ENCODE measurements at regions not wholly inside any gene's neighbourhood (a gene's known extent, or its start where the extent isn't known, plus 50 kb on each side); places are given as distances from the start of the nearest gene placed in this dataset.
"Not testable (repeated sequence)": the region's sequence is repeated elsewhere in the genome, so short reads cannot be mapped to it uniquely, and the experiment has no call there.

DNA sequence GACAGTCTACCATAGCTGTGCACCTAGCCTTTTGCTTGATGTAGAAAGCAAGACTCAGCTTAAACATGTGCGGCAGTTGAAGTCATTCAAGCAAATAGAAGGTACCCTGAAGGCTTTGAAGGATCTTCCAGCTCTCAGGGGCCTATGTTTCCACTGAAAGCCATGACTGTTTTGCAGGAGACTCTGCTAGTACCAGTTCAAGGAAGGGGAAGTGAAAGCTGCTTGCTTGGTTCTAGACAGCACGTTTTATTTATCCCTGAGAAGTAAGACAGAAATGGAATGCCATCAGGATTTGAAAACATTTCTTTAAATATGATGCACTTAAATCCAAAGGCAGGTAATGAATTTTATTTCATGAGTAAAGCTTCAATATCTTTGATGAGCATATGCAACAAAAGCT is 311.4 kb downstream of the PDCD6IP start:
- DNase-seq (ENCODE audit: low spot score) = no peak

GRCh38 chr3:34111361-34111760 is 312.9 kb downstream of the PDCD6IP start:
- DNase-seq (ENCODE audit: low spot score) = no peak

DNA sequence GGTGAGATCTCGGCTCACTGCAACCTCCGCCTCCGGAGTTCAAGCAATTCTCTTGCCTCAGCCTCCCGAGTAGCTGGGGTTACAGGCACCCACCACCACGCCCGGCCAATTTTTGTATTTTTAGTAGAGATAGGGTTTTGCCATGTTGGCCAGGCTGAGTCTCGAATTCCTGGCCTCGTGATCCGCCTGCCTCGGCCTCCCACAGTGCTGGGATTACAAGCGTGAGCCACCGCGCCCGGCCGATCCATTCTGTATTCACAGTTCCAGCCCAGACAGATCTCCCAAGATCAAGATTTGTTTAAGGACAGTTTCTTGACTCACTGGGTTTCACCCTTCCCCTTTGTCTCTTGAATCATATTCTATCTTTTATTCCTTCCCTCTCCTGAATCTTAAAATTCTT is 313.8 kb downstream of the PDCD6IP start:
- not testable (repeated sequence) for DNase-seq (ENCODE audit: low spot score)

DNA sequence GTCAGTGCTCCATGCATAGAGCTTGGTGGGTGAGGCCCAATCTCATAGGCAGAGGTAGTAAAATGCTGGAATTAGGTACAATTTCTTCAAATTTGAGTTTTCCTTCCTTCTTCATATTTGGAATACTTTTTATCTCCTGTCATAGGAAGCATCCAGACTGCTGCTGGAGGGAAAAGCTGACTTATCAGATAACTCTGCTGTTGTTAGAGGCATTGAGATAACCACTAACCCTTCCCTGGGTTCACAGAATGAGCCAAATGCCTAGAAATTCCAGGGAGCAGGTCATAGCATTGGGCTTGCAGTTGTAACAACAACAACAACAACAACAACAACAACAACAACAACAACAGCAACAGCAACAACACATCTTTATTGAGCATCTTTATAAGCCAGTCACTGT is 332.7 kb downstream of the PDCD6IP start:
- no peak for DNase-seq (ENCODE audit: low spot score)

DNA sequence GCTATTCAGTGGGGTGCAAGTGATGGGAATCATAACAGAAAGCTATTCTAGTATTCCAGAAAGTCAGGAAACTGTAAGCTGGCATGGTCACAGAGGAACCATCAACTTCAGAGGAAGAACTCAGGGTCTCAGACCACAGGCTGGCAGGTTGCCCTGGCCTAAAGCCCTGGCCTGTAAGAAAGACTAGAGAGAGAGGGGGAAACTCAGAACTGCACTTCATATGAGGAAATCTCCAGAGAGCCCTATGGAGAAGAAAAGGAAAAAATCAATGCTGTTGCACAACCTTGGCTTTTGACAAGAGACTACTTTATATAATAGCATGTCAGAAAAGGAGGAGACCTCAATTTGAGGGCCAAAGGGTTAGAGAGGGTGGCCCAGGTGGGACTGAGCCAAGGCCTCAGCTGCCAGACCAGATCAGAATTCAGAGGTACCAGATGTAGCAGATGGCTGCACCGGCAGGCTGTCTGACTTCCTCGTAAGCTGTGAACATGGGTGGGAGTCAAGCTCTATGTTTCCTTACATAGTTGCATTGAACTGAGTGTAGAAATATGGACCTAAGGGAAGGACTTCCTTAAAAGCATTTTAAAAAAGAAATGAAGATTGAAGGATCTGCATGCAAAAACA is 333.8 kb downstream of the PDCD6IP start:
- DNase-seq (ENCODE audit: low spot score) = no peak

GRCh38 chr3:34139566-34139965 is 341.1 kb downstream of the PDCD6IP start:
- no peak for DNase-seq (ENCODE audit: low spot score)

DNA sequence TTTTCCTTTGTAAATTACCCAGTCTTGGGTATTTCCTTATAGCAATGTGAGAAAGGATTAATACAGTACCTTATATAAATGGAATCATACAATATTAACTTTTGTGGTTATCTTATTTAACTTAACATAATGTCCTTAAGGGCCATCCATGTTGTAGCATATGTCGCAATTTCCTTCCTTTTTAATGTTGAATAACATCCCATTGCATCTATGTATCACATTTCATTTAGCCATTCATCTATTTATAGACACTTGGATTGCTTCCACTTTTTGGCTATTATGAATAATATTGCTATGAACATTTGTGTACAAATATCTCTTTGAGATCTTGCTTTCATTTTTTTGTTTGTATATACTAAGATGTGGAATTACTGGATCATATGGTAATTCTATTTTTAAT is 342.2 kb downstream of the PDCD6IP start:
- no peak for DNase-seq (ENCODE audit: low spot score)

GRCh38 chr3:34141841-34142337 is 343.5 kb downstream of the PDCD6IP start:
- no peak for DNase-seq (ENCODE audit: low spot score)

GRCh38 chr3:34145796-34146195 is 347.4 kb downstream of the PDCD6IP start:
- no peak for DNase-seq (ENCODE audit: low spot score)

DNA sequence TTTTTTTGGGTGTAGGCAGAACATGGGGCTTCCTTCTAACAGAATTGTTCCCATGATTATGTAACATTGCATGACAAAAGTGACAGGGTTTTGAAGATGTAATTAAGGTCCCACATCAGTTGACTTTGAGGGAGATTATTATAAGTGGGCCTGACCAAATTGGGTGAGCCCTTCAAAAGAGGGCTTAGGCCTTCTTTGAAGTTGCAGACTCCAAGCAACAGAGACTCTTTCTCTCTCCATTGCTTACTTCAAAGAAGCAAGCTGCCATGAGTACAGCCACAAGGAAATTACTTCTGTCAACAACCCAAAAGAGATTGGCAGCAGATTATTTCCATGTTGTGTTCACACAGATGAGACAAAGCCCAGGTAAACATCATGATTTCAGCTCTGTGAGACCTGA is 348.2 kb downstream of the PDCD6IP start:
- no peak for DNase-seq (ENCODE audit: low spot score)

DNA sequence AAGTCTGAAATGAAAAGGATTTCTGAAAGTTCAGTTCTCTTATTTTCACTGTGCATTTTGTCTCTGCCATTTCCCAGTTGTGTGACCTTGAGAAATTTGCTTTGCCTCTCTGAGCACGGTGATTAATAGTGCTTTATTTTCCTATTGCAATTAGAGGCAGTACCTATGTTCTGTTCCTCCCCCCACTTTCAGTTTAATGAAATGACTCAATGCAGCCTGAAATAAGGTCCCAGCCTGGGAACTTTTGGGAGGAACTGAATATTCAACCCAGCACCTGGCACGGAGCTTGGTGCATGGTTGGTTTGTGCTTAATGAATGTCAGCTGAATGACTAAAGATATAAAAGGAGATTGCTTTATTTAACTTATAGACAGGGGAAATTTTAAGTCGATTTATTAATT is 352.6 kb downstream of the PDCD6IP start:
- no peak for DNase-seq (ENCODE audit: low spot score)

- no peak for DNase-seq (ENCODE audit: low spot score)
Observed at GRCh38 chr3:34152656-34153055, 354.2 kb downstream of the PDCD6IP start.

GRCh38 chr3:34155108-34155507 is 356.7 kb downstream of the PDCD6IP start:
- DNase-seq (ENCODE audit: low spot score) = no peak

- DNase-seq (ENCODE audit: low spot score) = no peak
Observed at GRCh38 chr3:34155666-34156065, 357.2 kb downstream of the PDCD6IP start.

DNA sequence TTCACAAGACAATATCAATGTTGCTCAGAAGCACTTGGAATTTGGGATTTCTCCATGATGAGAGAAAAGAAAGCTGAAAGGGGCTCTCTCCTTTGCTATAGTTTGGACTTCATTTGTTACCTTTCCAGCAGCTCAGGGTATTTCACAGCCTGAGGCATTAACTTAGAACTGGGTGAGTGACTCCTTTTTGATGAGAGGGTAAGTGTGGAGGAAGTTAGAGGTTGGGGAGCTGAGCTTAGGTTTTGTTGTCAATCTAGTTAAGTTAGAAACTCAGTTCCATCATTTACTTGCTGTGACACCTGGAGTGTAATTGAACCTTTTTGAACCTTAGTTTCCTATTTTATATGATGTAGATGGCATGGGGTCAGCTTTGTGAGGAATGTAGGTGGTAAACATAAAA is 359.1 kb downstream of the PDCD6IP start:
- no peak for DNase-seq (ENCODE audit: low spot score)

DNA sequence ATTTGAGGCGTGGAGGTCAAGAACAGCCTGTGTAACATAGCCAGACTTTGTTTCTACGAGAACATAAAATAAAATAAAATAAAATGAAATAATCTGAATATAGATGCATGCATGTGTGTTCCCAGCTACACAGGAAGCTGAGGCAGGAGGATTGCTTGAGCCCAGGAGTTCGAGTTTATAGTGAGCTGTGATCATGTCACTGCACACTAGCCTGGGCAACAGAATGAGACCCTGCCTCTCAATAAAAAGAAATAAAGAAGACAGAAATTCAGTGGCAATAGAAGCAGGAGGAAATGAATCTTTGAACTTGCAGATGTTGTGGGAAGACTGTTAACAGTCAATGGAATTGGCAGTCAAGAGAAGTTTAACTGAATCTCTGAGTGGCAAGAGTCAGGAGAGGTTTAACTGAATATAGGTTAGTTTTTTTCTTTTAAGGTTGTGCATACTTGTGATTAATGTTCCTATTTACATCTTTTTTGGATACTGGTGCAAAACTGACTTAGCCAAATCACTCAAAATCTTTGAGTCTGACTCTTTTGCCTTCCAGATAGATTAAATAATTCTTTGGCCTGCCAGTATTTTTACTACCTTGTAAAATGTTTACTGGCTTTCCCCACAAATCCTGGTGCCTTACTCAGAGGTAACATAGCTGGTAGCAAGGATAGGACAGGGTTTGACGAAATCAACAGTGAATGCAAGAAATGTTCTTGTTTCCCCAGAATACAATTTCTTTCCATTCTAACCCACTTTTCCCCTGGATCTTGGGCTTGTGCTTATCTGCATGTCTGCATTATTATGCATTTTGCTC is 361.4 kb downstream of the PDCD6IP start:
- no peak for DNase-seq (ENCODE audit: low spot score)

DNA sequence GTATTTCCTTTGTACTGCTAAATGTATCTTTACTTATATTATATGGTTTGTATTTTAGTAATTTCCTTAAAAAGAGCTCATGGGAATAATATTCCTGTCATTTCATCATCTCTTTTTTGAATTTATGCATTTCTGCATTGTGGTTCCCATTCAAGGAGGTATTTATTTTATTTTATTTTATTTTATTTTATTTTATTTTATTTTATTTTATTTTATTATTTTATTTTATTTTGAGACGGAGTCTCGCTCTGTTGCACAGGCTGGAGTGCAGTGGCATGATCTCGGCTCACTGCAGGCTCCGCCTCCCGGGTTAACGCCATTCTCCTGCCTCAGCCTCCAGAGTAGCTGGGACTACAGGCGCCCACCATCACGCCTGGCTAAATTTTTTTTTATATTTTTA is 371.2 kb downstream of the PDCD6IP start:
- not testable (repeated sequence) for DNase-seq (ENCODE audit: low spot score)

DNA sequence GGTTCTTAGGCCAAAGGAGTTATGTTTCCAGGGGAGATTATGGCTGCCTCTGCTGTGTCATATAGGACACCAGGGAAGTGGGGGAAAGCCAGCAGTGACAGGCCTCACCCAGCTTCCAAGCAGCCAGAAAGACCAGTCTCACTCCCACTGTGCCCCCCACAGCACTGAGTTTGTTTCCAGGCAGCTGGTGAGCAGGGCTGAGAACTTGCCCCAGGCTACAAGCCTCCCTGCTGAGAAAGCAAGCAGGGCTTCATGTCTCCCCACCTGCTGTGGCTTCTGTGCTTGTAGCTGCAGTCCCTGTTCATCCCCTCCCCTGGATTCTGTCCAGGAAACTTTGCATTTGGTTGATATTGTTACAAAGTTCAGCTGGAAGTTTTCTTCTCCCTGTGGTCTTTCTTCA is 376.3 kb downstream of the PDCD6IP start:
- DNase-seq (ENCODE audit: low spot score) = no peak

- no peak for DNase-seq (ENCODE audit: low spot score)
Observed at GRCh38 chr3:34175636-34176176, 377.3 kb downstream of the PDCD6IP start.

DNA sequence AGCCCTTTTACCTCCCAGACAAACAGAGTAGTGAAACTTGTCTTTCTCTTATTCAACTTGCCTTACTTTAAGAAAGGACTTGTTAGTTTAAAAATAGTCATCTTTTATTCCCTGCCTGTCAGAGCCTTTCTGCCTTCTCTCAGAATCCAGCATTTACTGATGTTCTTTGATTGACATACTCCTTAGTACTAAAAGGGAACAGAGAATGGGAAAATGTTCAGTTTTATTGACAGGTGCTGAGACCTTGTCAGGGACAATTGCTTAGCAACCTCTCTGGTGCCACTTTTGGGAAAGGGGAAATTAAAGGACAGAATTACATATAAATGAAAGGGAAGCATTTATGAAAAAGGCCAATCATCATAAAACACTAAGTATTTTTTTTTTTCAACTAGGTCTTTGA is 378.3 kb downstream of the PDCD6IP start:
- DNase-seq (ENCODE audit: low spot score) = no peak

DNA sequence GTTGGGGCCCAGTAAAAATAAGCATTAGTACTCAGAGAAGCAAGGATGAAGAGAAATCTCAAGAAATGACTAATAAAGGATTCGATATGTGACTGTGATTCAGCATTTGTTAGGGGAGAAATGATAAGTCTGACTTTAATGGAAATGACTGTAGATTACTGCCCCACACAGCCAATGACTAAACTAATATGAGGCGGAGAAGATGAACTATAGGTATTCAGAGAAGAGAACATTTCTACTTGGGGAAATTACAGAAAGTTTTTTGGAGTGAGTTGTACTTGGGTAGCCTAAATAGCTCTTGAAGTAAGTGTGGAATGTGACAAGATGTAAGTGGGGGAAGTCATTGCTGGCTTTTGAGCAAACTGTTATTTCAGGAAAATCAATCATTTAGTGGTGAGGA is 380.0 kb downstream of the PDCD6IP start:
- DNase-seq (ENCODE audit: low spot score) = peak; percentile 6

- no peak for DNase-seq (ENCODE audit: low spot score)
Observed at GRCh38 chr3:34179716-34180115, 381.3 kb downstream of the PDCD6IP start.

DNA sequence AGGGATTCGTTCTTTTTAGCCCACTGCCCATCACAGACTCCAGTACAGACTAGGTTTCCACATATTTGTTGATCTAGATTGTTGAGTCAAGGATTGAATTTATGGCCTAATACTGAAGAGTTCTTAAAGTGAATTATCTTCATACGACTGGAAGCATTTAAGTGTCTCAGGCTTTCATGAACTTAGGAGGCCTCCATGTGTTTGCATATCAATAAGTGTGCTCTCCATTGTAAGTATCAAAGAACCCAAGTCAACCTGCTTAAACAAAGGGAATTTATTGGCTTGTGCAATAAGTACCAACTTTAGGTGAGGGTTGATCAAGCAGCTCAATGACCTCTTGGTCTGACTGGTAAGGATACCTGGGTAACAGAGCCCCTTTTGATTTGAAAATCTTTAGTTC is 382.1 kb downstream of the PDCD6IP start:
- no peak for DNase-seq (ENCODE audit: low spot score)
